B cell (primary cell): ENCODE measurements at regions not wholly inside any gene's neighbourhood (a gene's known extent, or its start where the extent isn't known, plus 50 kb on each side); places are given as distances from the start of the nearest gene placed in this dataset.

ENCODE experiments used
- ATAC-seq: fragments of 200-7000 bp; cut with Tn5 transposase; one replicate; pipeline ENCODE4 v1.10.0; 2021; ENCODE audit warnings: low read depth, mild to moderate bottlenecking, moderate number of reproducible peaks, moderate library complexity
- CTCF ChIA-PET: fragments of 350-600 bp; sonication (Branson Sonifier 250); formaldehyde crosslinking; loops from one replicate; lab custom pipeline; 2021; ENCODE audit warnings: antibody characterized with exemption, inconsistent platforms; lab: Charles Lee
- POLR2A ChIA-PET: fragments of 350-600 bp; sonication (Branson Sonifier 250); formaldehyde crosslinking; loops from one replicate; lab custom pipeline; 2021; ENCODE audit warnings: antibody characterized with exemption; lab: Charles Lee
- DNase-seq: peaks from one replicate; pipeline ENCODE4 v3.0.0; 2013
- H2AFZ ChIP-seq: 2 replicates; pipeline ENCODE4 v1.6.1; 2012; ENCODE audit warnings: mild to moderate bottlenecking, low read depth, low read length; ENCODE audit not compliant: insufficient read depth, poor library complexity, severe bottlenecking
- H3K27ac ChIP-seq, 2 donors: 1 replicate in 1 of 2; 2 replicates in 1 of 2; pipeline ENCODE4 v1.5.1; 2012 to 2013; ENCODE audit warnings: low read length in 2 of 2, mild to moderate bottlenecking in 2 of 2, moderate library complexity in 1 of 2
- H3K27me3 ChIP-seq, 4 experiments: fragments of 200-600 bp in 1 of 4; sonication (generic) in 1 of 4; replicated peaks in 1 of 4; 1 replicate in 2 of 4; 2 replicates in 2 of 4; pipeline versions ENCODE4 v1.6.1 to v1.7.0; 2013 to 2016; ENCODE audit warnings: low read length in 3 of 4, mild to moderate bottlenecking in 2 of 4, mixed read lengths in 1 of 4, moderate library complexity in 1 of 4; ENCODE audit not compliant: insufficient read depth in 4 of 4, control insufficient read depth in 3 of 4; ENCODE audit errors: control extremely low read depth in 1 of 4
- H3K36me3 ChIP-seq, 2 experiments: replicated peaks in 1 of 2; 1 replicate in 1 of 2; 2 replicates in 1 of 2; pipeline versions ENCODE4 v1.6.1 to v1.7.1; 2013; ENCODE audit warnings: low read length in 1 of 2; ENCODE audit not compliant: insufficient read depth in 2 of 2, control insufficient read depth in 1 of 2; ENCODE audit errors: control extremely low read depth in 1 of 2, extremely low read depth in 1 of 2
- H3K4me1 ChIP-seq, 2 donors: fragments of 200-600 bp in 1 of 2; sonication (generic) in 1 of 2; 1 replicate in 1 of 2; 2 replicates in 1 of 2; pipeline versions ENCODE4 v1.5.1 to v1.6.1; 2013 to 2017; ENCODE audit warnings: low read length in 2 of 2; ENCODE audit not compliant: control insufficient read depth in 2 of 2, insufficient read depth in 2 of 2
- H3K4me2 ChIP-seq: replicated peaks from 2 replicates; pipeline ENCODE3; 2012; ENCODE audit warnings: mild to moderate bottlenecking, low read depth, low read length; ENCODE audit not compliant: poor library complexity, severe bottlenecking
- H3K4me3 ChIP-seq, 5 experiments: fragments of 200-600 bp in 1 of 5; sonication (generic) in 1 of 5; 1 replicate in 3 of 5; 2 replicates in 2 of 5; pipeline versions ENCODE4 v1.5.1 to v1.7.0; 2011 to 2016; ENCODE audit warnings: low read length in 4 of 5, mild to moderate bottlenecking in 4 of 5, low read depth in 2 of 5, control low read depth in 1 of 5, moderate library complexity in 1 of 5; ENCODE audit not compliant: insufficient read depth in 1 of 5; ENCODE audit errors: control extremely low read depth in 1 of 5, extremely low read depth in 1 of 5
- H3K79me2 ChIP-seq: fragments of 200-600 bp; sonication (generic); one replicate; pipeline ENCODE4 v1.6.0; 2016; ENCODE audit warnings: low read length; ENCODE audit not compliant: control insufficient read depth, insufficient read depth
- H3K9ac ChIP-seq: fragments of 200-600 bp; sonication (generic); 2 replicates; pipeline ENCODE4 v1.6.1; 2017; ENCODE audit warnings: mild to moderate bottlenecking, low read length, moderate library complexity
- H3K9me3 ChIP-seq, 3 donors: one replicate each; pipeline versions ENCODE4 v1.6.1 to v1.7.1; 2013; ENCODE audit warnings: low read length in 2 of 3; ENCODE audit not compliant: control insufficient read depth in 2 of 3, insufficient read depth in 1 of 3; ENCODE audit errors: control extremely low read depth in 1 of 3
- H4K20me1 ChIP-seq: 2 replicates; pipeline ENCODE4 v1.6.0; 2012; ENCODE audit warnings: mild to moderate bottlenecking, low read length; ENCODE audit not compliant: insufficient read depth, control insufficient read depth, poor library complexity, severe bottlenecking
- H3K27ac Mint-ChIP-seq: one replicate; pipeline ENCODE4 v1.8.0; 2021; ENCODE audit warnings: mixed read lengths
- H3K27me3 Mint-ChIP-seq: one replicate; pipeline ENCODE4 v1.8.0; 2021; ENCODE audit warnings: mixed read lengths
- H3K4me1 Mint-ChIP-seq: one replicate; pipeline ENCODE4 v1.8.0; 2021; ENCODE audit warnings: mixed read lengths
- H3K4me3 Mint-ChIP-seq: one replicate; pipeline ENCODE4 v1.8.0; 2021; ENCODE audit warnings: mixed read lengths
- H3K9me3 Mint-ChIP-seq: one replicate; pipeline ENCODE4 v1.8.0; 2022; ENCODE audit warnings: mixed read lengths; ENCODE audit not compliant: insufficient read depth
- EZH2 ChIP-seq: IDR thresholded peaks from 2 replicates; pipeline ENCODE4 v1.6.1; 2012; ENCODE audit warnings: borderline replicate concordance, low read depth, mild to moderate bottlenecking, moderate library complexity, low read length; ENCODE audit not compliant: insufficient read depth, poor library complexity, severe bottlenecking
- WGBS: methylation state at CpG from one replicate; pipeline ENCODE4 v1.1.5; 2013; ENCODE audit warnings: missing lambda C conversion rate; ENCODE audit not compliant: insufficient coverage; 5-methylcytosine and 5-hydroxymethylcytosine counted together
- intact Hi-C: fragments of 100-400 bp; cut with micrococcal nuclease; formaldehyde crosslinking; loops from one replicate; pipeline ENCODE4 v1.10.0; 2022
- TF ChIP-seq, protein P1 (sequence below): fragments of 200-600 bp; IDR thresholded peaks from one replicate; pipeline ENCODE4 v1.8.0; 2022; ENCODE audit warnings: antibody characterized with exemption, mild to moderate bottlenecking

DNA sequence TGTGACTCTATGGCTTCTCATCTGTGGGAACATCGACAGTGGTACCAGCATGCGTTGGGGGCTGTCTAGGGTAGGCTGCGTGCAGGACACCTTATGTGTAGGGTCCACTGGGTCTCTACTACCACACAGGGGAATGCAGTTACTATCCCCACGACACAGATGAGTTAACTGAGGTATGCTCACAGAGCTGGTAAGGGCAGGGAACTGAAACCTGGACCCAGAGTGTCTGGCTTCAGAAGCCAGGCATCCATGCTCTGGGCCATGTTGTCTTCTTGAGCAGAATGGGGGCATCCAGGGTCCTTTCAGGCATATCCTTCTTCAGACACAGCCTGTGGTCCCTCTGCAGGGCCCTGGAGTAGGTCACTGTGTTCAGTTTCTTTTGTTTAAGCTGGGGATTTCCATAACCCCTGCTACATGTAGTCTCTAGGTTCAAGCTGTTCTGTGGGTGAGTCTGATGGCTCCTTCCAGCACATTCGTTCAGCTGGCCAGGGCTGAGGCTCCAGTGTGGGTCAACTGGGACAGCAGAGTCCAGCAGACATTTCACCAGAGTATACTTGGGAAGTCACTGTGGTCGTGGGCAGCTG is 148.8 kb downstream of the GADD45G start:
- CTCF ChIA-PET, result no interaction called here
- H3K4me2 ChIP-seq, result no peak overlapping the region
- Mint-ChIP-seq H3K4me1 (peaks cover 7% of the 10 kb centered on the region), H3K27me3 (peaks cover 3% of the 10 kb centered on the region), H3K4me3 (no peak overlapping the region), H3K27ac (no peak overlapping the region), H3K9me3 (no peaks in the 10 kb centered on the region)
- no peak overlapping the region for H3K27ac ChIP-seq
- POLR2A ChIA-PET, result no interaction called here
- 62% methylated on average over 5 of the region's 6 CpGs for WGBS
- TF ChIP-seq EZH2, result no peak
- TF ChIP-seq, protein P1, sequence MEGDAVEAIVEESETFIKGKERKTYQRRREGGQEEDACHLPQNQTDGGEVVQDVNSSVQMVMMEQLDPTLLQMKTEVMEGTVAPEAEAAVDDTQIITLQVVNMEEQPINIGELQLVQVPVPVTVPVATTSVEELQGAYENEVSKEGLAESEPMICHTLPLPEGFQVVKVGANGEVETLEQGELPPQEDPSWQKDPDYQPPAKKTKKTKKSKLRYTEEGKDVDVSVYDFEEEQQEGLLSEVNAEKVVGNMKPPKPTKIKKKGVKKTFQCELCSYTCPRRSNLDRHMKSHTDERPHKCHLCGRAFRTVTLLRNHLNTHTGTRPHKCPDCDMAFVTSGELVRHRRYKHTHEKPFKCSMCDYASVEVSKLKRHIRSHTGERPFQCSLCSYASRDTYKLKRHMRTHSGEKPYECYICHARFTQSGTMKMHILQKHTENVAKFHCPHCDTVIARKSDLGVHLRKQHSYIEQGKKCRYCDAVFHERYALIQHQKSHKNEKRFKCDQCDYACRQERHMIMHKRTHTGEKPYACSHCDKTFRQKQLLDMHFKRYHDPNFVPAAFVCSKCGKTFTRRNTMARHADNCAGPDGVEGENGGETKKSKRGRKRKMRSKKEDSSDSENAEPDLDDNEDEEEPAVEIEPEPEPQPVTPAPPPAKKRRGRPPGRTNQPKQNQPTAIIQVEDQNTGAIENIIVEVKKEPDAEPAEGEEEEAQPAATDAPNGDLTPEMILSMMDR, result no peak
- ATAC-seq (no peak), DNase-seq (no peak)
- no peaks in the 10 kb centered on the region for H3K79me2 ChIP-seq
- H3K4me1 ChIP-seq, result peaks cover 1 to 8% of the 10 kb centered on the region in 2 donors
- peaks cover 0 to 4% (median 2%) of the 10 kb centered on the region in 4 experiments for H3K27me3 ChIP-seq
- no peaks in the 10 kb centered on the region for H3K9me3 ChIP-seq
- no peak overlapping the region for H3K9ac ChIP-seq
- H3K36me3 ChIP-seq, result no peaks in the 10 kb centered on the region
- no peak overlapping the region for H2AFZ ChIP-seq
- H3K4me3 ChIP-seq, result no peak overlapping the region
- no peaks in the 10 kb centered on the region for H4K20me1 ChIP-seq
- intact Hi-C loops, result no loop called here

DNA sequence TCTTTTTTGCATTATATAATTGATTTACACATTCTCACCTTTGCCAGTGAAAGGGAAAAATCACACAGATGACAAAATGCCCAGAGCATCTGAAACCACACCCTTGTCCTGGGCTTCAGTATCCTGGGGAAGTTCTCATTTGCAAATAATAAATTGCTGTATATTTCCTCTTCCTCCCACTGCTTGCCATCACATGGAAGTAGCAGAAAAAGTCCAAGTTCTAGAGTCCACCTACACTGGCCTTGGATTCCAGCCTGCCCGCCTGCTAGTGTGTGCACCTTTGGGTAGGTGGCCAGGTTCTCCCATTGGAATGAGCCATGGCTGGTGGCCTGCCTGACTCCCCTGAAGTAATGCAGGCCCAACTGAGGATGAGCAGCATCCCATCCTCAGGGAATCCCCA is 149.4 kb downstream of the GADD45G start:
- ATAC-seq (no peak), DNase-seq (no peak)
- H3K9me3 ChIP-seq, result no peaks in the 10 kb centered on the region
- no peak overlapping the region for H3K27ac Mint-ChIP-seq
- intact Hi-C loops, result no loop called here
- CTCF ChIA-PET, result no interaction called here
- H3K79me2 ChIP-seq, result no peaks in the 10 kb centered on the region
- H3K27ac ChIP-seq, result no peak overlapping the region
- no peak overlapping the region for H3K4me2 ChIP-seq
- POLR2A ChIA-PET, result no interaction called here
- H2AFZ ChIP-seq, result no peak overlapping the region
- H3K27me3 Mint-ChIP-seq, result peaks cover 3% of the 10 kb centered on the region
- no peak overlapping the region for H3K4me3 Mint-ChIP-seq
- H3K4me1 ChIP-seq, result peaks cover 0 to 1% of the 10 kb centered on the region in 2 donors
- H3K4me1 Mint-ChIP-seq, result peaks cover 3% of the 10 kb centered on the region
- no peak overlapping the region for H3K9ac ChIP-seq
- WGBS, result 100% methylated on average over 1 of the region's 1 CpG
- no peaks in the 10 kb centered on the region for H3K9me3 Mint-ChIP-seq
- H4K20me1 ChIP-seq, result no peaks in the 10 kb centered on the region
- no peak overlapping the region for H3K4me3 ChIP-seq
- no peak for TF ChIP-seq EZH2
- TF ChIP-seq, protein P1, result no peak
- H3K27me3 ChIP-seq, result peaks cover 0 to 4% (median 2%) of the 10 kb centered on the region in 4 experiments
- H3K36me3 ChIP-seq, result no peaks in the 10 kb centered on the region
